Fibroblast of mammary gland (primary cell): ENCODE measurements at regions not wholly inside any gene's neighbourhood (a gene's known extent, or its start where the extent isn't known, plus 50 kb on each side); places are given as distances from the start of the nearest gene placed in this dataset.

Experiments
- DNase-seq: peaks from one replicate; pipeline ENCODE4 v3.0.0-alpha.2; 2010; ENCODE audit warnings: low read depth
- H3K4me3 ChIP-seq: 2 replicates; pipeline ENCODE4 v1.5.1; 2011; ENCODE audit warnings: low read depth, mild to moderate bottlenecking, low read length, moderate library complexity; ENCODE audit not compliant: control insufficient read depth
- CTCF ChIP-seq: conservative IDR thresholded peaks from 2 replicates; pipeline ENCODE4 v1.5.1; 2011; ENCODE audit warnings: low read depth, low read length, inconsistent platforms; ENCODE audit not compliant: control insufficient read depth, insufficient read depth

- no peak for DNase-seq
- H3K4me3 ChIP-seq, result no peak overlapping the region
- no peak for TF ChIP-seq CTCF
These were observed 1195.3 kb upstream of the SEMA6A start for GRCh38 chr5:117769877-117770276.

GRCh38 chr5:117763271-117763670 is 1188.6 kb upstream of the SEMA6A start:
- no peak overlapping the region for H3K4me3 ChIP-seq
- no peak for DNase-seq
- no peak for TF ChIP-seq CTCF

GRCh38 chr5:117761186-117761585 is 1186.6 kb upstream of the SEMA6A start:
- H3K4me3 ChIP-seq, result no peak overlapping the region
- no peak for DNase-seq
- no peak for TF ChIP-seq CTCF

GRCh38 chr5:117759849-117760499 is 1185.4 kb upstream of the SEMA6A start:
- H3K4me3 ChIP-seq, result no peak overlapping the region
- TF ChIP-seq CTCF, result no peak
- no peak for DNase-seq

- no peak overlapping the region for H3K4me3 ChIP-seq
- TF ChIP-seq CTCF, result no peak
- no peak for DNase-seq
These were observed 1177.8 kb upstream of the SEMA6A start for GRCh38 chr5:117752403-117752802.

GRCh38 chr5:117748336-117748735 is 1173.7 kb upstream of the SEMA6A start:
- no peak for TF ChIP-seq CTCF
- DNase-seq, result no peak
- H3K4me3 ChIP-seq, result no peak overlapping the region

- H3K4me3 ChIP-seq, result no peak overlapping the region
- no peak for TF ChIP-seq CTCF
- no peak for DNase-seq
These were observed 1168.7 kb upstream of the SEMA6A start for GRCh38 chr5:117743337-117743736.
